Thoracic aorta (tissue), 2 donors: ENCODE measurements at regions not wholly inside any gene's neighbourhood (a gene's known extent, or its start where the extent isn't known, plus 50 kb on each side); places are given as distances from the start of the nearest gene placed in this dataset.

Source experiments
- ATAC-seq: fragments of 150-250 bp; one replicate; pipeline ENCODE4 v1.8.0; 2017; ENCODE audit warnings: low read depth; ENCODE audit not compliant: insufficient number of reproducible peaks, low FRiP score
- DNase-seq: peaks from one replicate; pipeline ENCODE4 v3.0.0-alpha.2; 2020; ENCODE audit warnings: low spot score
- H3K27ac ChIP-seq, 2 donors: fragments of 200-600 bp; sonication (generic); 1 replicate in 1 of 2; 2 replicates in 1 of 2; pipeline ENCODE4 v1.5.1; 2016; ENCODE audit warnings: mild to moderate bottlenecking in 2 of 2, moderate library complexity in 2 of 2
- H3K27me3 ChIP-seq: fragments of 200-600 bp; sonication (generic); replicated peaks from 2 replicates; pipeline ENCODE4 v1.6.0; 2016; ENCODE audit warnings: mild to moderate bottlenecking; ENCODE audit not compliant: insufficient read depth
- H3K36me3 ChIP-seq: fragments of 200-600 bp; sonication (generic); one replicate; pipeline ENCODE4 v1.5.1; 2016
- H3K4me1 ChIP-seq, 2 donors: fragments of 200-600 bp; sonication (generic); 1 replicate in 1 of 2; 2 replicates in 1 of 2; pipeline versions ENCODE4 v1.5.1 to v1.6.0; 2016; ENCODE audit warnings: low read depth in 2 of 2, mild to moderate bottlenecking in 1 of 2; ENCODE audit not compliant: control insufficient read depth in 1 of 2
- H3K4me3 ChIP-seq: fragments of 200-600 bp; sonication (generic); 2 replicates; pipeline ENCODE4 v1.5.1; 2016; ENCODE audit warnings: mild to moderate bottlenecking
- H3K9me3 ChIP-seq: fragments of 200-600 bp; sonication (generic); 2 replicates; pipeline ENCODE4 v1.5.1; 2016
- TF ChIP-seq, protein P1 (sequence below): fragments of 200-600 bp; sonication (generic); IDR thresholded peaks from one replicate; pipeline ENCODE4 v1.5.1; 2019; ENCODE audit warnings: antibody characterized with exemption

GRCh38 chr10:128854204-128854603 is 612.8 kb upstream of the MGMT start:
- Histone ChIP-seq H3K9me3 (no peaks in the 10 kb centered on the region), H3K27ac (peak overlapping the region in 1 of 2 donors; percentile 11), H3K4me1 (peaks cover 7 to 21% of the 10 kb centered on the region in 2 donors), H3K36me3 (no peaks in the 10 kb centered on the region), H3K27me3 (no peaks in the 10 kb centered on the region), H3K4me3 (no peak overlapping the region)
- no peak for DNase-seq
- TF ChIP-seq, protein P1, sequence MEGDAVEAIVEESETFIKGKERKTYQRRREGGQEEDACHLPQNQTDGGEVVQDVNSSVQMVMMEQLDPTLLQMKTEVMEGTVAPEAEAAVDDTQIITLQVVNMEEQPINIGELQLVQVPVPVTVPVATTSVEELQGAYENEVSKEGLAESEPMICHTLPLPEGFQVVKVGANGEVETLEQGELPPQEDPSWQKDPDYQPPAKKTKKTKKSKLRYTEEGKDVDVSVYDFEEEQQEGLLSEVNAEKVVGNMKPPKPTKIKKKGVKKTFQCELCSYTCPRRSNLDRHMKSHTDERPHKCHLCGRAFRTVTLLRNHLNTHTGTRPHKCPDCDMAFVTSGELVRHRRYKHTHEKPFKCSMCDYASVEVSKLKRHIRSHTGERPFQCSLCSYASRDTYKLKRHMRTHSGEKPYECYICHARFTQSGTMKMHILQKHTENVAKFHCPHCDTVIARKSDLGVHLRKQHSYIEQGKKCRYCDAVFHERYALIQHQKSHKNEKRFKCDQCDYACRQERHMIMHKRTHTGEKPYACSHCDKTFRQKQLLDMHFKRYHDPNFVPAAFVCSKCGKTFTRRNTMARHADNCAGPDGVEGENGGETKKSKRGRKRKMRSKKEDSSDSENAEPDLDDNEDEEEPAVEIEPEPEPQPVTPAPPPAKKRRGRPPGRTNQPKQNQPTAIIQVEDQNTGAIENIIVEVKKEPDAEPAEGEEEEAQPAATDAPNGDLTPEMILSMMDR: no peak
- no peak for ATAC-seq

- Histone ChIP-seq H3K36me3 (no peaks in the 10 kb centered on the region), H3K4me3 (no peak overlapping the region), H3K27ac (peak overlapping the region in 1 of 2 donors; percentile 11), H3K4me1 (peaks cover 7 to 21% of the 10 kb centered on the region in 2 donors), H3K27me3 (no peaks in the 10 kb centered on the region), H3K9me3 (no peaks in the 10 kb centered on the region)
- TF ChIP-seq, protein P1: no peak
- DNase-seq (no peak), ATAC-seq (peak; percentile 27)
Observed at GRCh38 chr10:128854963-128855362, 612.1 kb upstream of the MGMT start.

GRCh38 chr10:128855618-128856428 is 611.2 kb upstream of the MGMT start:
- no peak for ATAC-seq

DNA sequence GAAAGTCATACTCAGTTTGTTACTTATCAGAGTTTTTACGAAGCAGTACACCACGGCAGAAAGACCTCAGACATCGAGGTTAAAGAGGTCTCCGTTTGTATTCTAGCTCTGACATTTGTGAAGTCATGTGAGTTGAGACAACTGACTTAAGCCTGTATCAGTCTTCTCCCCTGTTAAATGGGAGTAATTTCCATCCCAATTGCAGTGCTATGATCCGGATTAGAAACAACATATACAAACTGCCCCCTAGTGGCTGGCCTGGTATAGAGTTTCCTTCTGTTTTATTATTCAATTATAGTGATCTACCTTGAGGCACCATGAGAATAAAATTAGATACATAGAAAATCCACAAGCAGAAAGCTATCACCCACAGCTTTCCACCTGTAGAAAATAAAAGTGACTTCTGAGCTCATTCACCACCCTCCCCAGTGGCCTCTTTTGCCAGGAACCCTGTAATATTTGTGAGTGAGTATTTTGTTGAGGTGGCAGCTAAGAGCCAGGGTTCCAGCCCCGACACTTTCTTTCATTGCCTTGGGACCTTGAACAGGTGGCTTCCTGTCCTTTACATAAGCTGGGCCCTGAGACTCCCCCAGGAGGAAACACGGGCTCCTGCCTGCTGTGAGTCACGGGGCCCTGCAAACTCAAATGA is 607.2 kb upstream of the MGMT start:
- TF ChIP-seq, protein P1: peak; percentile 14
- DNase-seq (no peak), ATAC-seq (no peak)
- no peaks in the 10 kb centered on the region for H3K36me3 ChIP-seq
- no peaks in the 10 kb centered on the region for H3K27me3 ChIP-seq
- H3K4me3 ChIP-seq: no peak overlapping the region
- H3K4me1 ChIP-seq: peaks cover 0 to 12% of the 10 kb centered on the region in 2 donors
- no peak overlapping the region for H3K27ac ChIP-seq
- no peaks in the 10 kb centered on the region for H3K9me3 ChIP-seq

More at GRCh38 chr10:128855618-128856428, 611.2 kb upstream of the MGMT start:
- H3K27ac ChIP-seq: no peak overlapping the region
- no peak for DNase-seq
- no peaks in the 10 kb centered on the region for H3K27me3 ChIP-seq
- H3K36me3 ChIP-seq: no peaks in the 10 kb centered on the region
- H3K4me1 ChIP-seq: peaks cover 7 to 21% of the 10 kb centered on the region in 2 donors
- TF ChIP-seq, protein P1: no peak
- H3K4me3 ChIP-seq: no peak overlapping the region
- H3K9me3 ChIP-seq: no peaks in the 10 kb centered on the region

GRCh38 chr10:128860574-128860973 is 606.5 kb upstream of the MGMT start:
- H3K27me3 ChIP-seq: no peaks in the 10 kb centered on the region
- no peak for DNase-seq

More at GRCh38 chr10:128860574-128860973, 606.5 kb upstream of the MGMT start:
- Histone ChIP-seq H3K4me1 (peaks cover 0 to 6% of the 10 kb centered on the region in 2 donors), H3K4me3 (no peak overlapping the region), H3K9me3 (no peaks in the 10 kb centered on the region), H3K36me3 (no peaks in the 10 kb centered on the region), H3K27ac (no peak overlapping the region)
- no peak for ATAC-seq
- TF ChIP-seq, protein P1: no peak
